ENCODE measurements at regions not wholly inside any gene's neighbourhood (a gene's known extent, or its start where the extent isn't known, plus 50 kb on each side); places are given as distances from the start of the nearest gene placed in this dataset.

DNA sequence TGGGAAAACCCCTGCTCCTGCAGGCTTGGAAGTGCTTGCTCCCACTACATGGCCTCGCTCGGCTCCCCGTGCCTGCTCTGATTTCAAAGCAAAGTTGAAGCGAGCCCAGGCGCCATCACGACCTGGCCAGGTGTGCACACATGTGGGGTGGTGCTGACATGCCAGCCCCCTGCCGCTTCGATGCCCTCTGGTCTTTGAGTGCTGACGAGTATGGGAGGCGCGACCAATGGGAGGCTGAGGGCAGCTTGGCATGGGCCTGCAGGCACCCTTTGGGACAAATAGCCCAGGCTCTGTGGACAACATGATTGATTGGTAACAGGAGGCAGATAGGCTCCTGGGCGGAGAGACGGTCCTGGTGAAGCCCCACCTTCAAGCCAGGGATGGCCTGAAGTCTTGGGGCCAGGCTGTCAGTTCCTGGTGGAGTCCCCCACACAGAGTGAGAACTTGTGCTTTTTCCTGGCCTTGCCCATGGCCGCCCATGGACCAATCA lies 252.4 kb upstream of the SEMA3A start:
- TF ChIP-seq EZH2 (IDR thresholded peaks at IDR 0.05; ENCODE audit: insufficient read depth, poor library complexity, severe bottlenecking) (no peak), EZH2phosphoT487 (IDR thresholded peaks at IDR 0.05; ENCODE audit: insufficient read depth, low read depth) (no peak)

Measured in GM23248 (cell line).